ENCODE measurements at regions not wholly inside any gene's neighbourhood (a gene's known extent, or its start where the extent isn't known, plus 50 kb on each side); places are given as distances from the start of the nearest gene placed in this dataset.
"Not testable (repeated sequence)": the region's sequence is repeated elsewhere in the genome, so short reads cannot be mapped to it uniquely, and the experiment has no call there.

DNA sequence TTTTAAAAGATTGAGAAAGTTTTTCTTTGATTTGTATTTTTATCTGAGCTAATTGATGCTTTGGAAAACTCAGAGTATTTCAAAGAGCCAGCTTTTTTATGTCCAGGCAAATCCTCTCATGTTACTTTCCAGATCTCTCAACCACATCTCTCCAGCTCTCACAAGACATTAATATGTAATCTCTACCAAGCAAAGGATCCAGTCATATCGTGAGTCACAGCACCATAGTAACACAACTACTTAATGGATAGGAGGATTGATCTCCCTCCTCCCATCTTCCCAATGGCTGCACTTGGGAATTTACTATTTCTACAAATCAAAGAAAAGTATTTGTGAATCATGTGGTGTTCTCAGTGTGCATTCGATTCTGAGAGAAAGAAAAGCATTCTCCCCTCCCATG, 63.3 kb downstream of the POU4F1 start:
- no peak for DNase-seq (ENCODE audit: low read depth, low spot score)

DNA sequence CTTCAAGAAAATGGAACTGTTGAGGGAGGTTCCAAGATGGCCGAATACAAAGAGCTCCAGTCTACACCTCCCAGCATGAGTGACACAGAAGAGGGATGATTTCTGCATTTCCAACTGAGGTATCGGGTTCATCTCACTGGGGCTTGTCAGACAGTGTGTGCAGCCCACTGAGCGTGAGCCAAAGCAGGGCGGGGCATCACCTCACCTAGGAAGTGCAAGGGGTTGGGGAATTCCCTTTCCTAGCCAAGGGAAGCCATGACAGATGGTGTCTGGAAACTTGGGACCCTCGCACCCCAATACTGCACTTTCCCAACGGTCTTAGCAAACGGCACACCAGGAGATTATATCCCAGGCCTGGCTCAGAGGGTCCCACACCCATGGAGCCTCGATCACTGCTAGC, 77.3 kb downstream of the POU4F1 start:
- DNase-seq (ENCODE audit: low read depth, low spot score) = not testable (repeated sequence)

DNA sequence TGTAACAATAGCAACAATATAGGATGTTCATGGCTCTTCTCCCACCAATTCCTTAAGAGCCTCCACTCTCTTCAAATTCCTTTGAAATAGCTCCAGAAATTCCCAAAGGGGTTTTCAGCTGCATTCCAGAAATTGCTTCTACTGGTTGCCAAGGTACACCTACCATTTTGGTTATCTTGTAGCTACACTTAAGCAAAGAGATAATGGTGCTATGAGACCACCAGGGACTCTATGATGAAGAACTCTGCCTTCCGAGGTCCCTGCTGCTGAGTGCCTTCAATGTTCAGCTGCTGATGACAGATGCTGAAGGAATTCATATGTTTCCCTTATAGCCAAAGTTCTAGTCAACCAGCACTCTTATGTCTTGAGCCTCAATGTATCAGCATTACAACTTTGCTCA, 78.4 kb downstream of the POU4F1 start:
- no peak for DNase-seq (ENCODE audit: low read depth, low spot score)

DNA sequence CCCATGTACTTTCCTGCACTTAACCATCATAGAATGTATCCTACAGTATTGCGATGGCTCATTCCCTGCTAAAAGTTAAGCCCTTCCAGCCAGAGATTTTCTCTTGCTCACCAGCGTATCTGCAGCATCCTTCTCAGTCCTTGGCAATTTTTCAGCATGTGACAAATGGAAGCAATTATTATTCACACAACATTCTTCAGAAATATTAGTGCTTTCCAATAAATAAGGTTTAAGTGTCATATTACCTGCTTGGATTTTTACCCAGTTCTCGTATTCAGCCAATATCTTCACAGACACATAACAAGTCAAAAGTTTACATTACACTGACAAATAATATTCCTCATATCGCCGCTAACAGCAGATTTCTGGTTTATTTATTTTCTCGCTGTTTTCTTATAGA, 82.3 kb downstream of the POU4F1 start:
- DNase-seq (ENCODE audit: low read depth, low spot score) = no peak

DNA sequence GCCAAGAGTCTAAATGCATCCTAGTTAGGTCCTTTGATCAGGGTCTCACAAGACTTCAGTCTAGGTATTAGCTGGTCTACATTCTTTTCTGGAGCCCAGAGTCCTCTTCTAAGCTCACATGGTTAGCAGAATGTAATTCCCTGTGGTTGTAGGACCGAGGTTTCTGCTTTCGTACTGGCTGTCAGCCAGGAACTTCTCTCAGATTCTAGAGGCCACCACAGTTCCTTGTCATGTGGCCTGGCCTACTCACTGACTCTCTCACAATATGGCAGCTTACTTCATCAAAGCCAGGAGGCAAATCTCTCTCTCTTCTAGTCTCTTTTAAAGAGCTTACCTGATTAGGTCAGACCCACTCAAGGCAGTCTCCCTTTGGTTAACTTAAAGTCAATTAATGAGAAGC, 82.9 kb downstream of the POU4F1 start:
- no peak for DNase-seq (ENCODE audit: low read depth, low spot score)

DNA sequence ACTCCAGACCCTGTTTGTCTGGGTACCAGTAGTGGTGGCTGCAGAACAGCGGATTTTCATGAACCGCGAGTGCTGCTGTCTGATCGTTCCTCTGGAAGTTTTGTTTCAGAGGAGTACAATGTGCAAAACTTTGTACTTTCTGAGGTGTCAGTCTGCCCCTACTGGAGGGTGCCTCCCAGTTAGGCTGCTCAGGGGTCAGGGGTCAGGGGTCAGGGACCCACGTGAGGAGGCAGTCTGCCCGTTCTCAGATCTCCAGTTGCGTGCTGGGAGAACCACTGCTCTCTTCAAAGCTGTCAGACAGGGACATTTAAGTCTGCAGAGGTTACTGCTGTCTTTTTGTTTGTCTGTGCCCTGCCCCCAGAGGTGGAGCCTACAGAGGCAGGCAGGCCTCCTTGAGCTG, 84.9 kb downstream of the POU4F1 start:
- DNase-seq (ENCODE audit: low read depth, low spot score) = not testable (repeated sequence)

DNA sequence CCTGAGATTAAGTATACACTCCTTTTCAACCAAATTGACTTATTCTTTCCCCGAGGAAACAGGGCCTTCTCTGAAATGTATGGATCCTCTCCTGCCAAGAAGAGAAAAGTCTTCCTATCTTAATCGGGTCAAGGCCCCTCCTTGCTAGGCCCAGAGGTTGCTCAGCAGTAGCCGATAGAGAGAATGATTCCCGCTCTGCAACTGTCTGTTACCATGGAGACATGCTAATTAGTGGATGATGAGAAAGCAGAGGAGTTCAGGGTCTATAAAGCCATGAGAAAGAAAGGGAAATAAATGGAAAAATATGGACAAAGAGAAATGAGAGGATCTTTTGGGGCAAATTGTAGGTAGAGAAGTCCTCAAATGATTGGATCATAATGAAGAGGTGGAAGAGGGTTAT, 103.5 kb downstream of the POU4F1 start:
- no peak for DNase-seq (ENCODE audit: low read depth, low spot score)

DNA sequence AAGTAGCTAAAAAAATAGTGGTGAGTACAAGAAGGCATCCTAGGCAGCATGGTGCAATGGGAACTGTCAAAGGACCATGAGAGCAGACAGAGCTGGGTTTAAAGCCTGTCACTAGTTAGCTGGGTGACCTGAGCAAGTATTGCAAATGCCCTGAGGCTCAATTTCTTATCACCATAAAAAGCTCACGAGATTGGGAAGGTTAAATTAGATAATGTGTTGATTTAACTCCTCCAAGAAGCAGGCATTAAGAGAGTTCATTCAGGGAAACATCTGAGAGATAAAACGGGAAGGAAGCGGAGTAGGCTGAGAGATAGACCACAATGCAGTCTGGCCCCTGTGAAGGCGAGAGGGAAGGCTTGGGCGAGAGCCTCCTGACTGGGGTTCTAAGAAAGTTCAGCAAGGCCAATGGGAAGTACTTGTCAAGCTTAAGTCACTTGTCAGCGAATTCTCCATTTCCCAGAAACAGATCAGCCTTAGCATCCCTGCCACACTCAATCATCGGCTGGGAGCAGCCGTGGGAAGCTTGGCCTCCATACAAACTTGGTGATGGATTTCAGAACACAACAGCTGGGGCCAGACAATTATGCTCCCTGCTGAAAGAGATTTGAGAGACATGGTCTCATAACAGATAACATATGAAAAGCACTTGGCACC, 105.5 kb downstream of the POU4F1 start:
- DNase-seq (ENCODE audit: low read depth, low spot score) = no peak

DNA sequence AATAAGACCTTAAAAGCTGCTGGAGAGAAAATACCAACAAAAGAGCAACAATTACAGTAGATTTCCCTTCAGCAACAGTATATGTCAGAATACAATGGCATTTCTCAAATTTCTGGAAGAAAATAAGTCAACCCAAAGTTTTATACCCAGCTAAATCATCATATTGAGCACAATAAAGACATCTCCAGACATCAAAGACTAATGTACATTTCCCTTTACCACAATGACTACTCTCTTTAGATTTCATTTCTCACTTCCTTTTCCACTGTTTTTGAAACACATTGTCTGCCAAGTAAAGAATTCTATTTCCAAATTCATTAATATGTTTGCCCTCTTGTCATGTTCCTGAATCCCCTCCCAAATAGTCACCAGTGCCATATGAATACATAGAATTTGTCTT, 111.4 kb downstream of the POU4F1 start:
- DNase-seq (ENCODE audit: low read depth, low spot score) = no peak

DNA sequence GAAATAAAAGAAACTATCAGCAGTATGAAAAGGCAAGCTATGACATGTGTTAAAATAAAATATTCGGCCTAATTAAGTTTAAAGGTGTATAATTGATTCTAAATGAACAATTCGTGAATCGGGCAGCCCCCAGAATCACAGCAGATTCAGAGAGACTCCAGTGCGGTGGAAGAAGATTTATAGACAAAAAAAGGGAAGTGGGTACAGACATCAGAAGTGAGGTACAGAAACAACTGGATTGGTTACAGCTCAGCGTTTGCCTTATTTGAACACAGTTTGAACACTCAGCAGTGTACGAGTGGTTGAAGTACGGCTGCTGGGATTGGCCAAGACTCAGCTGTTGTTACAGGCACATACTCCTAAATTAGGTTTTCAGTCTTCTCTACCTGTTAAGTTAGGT, 113.1 kb downstream of the POU4F1 start:
- DNase-seq (ENCODE audit: low read depth, low spot score) = not testable (repeated sequence)

DNA sequence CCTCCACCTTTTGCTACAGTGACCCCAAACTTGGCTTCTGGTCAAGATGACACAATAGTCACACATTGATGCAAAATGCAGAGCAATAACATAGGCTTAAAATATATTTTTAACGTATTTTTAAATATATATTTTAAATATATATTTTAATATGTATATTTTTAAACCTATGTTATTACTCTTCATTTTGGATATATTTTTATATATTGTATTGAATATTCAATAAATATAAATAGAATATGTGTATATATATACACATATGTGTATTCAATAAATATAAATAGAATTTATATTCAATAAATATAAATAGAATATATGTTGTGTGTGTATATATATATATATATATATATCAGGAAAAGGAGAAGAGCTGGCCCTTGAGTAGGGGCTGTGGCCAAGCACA, 115.6 kb downstream of the POU4F1 start:
- no peak for DNase-seq (ENCODE audit: low read depth, low spot score)

DNA sequence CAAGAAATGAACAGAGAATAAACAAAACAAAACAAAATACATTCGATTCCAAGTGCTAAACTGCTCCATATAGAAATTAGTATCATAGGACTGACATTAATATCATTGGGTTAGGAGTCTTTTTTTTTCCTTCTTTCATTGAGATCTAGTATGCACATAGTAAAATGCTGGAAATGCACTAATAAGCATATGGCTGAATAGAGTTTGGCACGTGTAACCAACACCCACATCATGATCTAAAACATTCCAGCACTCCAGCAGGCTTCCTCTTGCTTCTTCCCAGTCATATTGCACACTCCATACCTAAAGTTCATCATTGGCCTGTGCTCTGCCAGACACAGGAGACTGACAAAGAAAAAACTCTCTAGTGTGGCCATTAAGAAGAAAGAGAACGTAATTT, 117.5 kb downstream of the POU4F1 start:
- no peak for DNase-seq (ENCODE audit: low read depth, low spot score)

DNA sequence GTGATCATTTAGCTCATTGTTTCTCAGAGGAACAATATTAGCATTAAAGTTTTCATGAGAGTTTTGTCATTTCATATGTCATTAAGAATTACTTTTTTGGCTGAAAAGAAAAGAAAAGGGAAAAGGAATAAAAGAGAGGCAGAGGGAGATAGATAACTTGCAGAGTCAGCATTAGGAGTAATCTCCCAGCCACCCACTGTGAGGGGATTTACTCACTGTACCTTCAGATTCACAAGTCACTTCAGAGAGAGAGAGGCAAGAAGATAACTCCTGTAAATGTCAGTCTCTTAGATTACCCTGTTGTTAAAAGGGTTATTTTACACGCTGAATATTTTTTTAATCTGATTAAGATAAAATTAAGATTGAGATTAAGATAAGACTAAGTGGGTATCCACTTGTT, 125.2 kb downstream of the POU4F1 start:
- no peak for DNase-seq (ENCODE audit: low read depth, low spot score)

DNA sequence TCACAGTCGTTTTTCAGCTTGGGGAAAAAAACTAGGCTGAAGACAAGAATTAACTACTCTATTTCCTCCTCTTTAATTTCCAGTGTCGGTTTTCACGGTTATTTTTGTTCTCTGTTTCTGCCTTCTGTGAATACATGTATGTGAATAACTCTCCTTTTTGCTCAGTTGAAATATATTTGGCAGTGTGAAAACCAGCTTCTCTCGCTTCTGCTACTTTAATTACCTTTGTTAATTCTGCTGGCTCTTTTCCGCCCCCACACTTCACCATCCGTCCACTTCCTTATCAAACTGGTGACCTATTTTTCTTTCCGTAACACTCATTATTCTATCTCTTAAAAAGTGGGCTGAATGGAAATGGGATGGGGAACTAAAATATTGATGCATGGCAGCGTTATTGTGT, 126.4 kb downstream of the POU4F1 start:
- no peak for DNase-seq (ENCODE audit: low read depth, low spot score)

DNA sequence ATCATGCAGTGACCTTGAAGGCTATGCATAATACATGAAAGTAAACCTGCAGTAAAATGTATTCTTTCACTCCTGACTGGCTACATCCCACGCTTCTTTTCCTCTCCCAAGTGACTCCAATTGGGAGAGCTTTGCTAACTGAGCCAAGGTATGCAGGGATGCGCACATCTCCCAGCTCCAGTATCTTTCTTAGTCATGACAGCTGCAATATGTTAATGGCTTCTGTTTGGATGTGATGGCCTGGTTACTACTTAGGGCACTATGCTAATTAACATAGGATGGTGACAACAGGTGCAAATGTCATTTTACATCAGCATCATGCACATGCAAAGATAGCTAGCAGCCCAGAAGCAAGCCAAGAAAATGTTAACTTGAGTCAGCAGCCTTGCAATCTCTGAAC, 134.7 kb downstream of the POU4F1 start:
- DNase-seq (ENCODE audit: low read depth, low spot score) = no peak

DNA sequence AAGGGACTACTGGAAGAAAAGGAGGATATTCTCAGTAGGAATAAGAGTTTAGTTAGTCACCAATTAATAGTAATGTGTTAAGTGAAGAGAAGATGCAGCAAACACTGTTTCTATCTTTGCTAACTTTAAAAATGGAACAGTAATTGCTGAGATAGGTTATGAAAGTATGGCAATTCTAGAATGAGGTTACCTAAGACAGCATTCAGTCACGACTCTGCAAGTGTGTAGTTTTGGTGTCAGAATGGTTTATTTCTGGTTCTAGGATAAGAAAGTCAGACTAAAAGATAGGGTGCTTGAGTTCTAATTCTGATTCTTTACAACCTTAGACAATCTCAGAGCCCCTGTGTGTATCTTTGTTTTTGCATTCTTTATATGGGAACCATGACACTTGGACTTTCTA, 138.1 kb downstream of the POU4F1 start:
- DNase-seq (ENCODE audit: low read depth, low spot score) = no peak

DNA sequence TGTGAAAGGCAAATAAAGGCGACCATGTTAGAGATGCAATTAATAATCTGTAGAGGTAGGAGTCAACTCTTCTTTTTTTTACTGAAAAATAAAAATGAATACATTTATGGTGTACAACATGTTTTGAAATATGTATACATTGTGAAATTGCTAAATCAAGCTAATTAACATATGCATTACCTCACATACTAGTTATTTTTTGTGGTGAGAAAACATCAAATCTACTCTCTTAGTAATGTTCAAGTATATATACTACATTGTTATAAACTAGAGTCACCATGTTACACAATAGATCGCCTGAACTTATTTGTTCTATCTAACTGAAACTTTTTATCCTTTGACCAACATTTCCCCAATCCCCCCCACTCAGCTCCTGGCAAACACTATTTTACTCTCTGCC, 143.2 kb downstream of the POU4F1 start:
- no peak for DNase-seq (ENCODE audit: low read depth, low spot score)

DNA sequence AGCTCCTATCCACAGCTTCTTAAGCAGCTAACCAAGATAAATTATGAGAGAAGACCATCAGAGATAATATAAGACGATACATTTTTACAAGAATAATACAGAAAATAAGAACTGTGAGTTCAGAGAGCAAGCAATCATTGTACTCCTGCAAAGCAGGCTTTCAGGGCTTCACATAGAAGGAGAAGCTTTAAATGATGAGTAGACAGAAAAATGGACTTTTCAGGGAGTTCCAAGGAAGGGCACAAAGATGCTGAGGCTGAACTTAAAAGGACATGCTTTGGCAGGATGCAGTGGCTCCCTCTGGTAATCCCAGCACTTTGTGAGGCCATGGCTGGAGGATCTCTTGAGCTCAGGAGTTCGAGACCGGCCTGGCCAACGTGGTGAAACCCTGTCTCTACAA, 159.5 kb downstream of the POU4F1 start:
- no peak for DNase-seq (ENCODE audit: low read depth, low spot score)

DNA sequence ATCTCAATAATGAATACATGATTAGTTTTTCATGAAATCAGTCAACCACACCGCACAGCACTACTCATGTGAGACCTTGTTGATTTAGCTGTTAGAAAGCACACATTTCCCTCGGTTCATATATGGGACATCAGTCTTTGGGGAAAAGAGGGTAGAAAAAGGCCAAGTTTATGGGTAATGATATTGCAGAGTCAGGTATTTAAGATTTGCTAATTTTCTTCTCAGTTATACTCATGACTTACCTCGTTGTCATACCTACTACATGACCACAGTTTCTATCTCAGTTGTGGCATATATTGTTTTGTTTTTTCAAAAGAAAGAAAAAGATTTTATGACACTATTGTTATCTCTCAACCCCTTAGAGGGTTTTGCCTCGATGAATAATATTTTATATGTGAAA, 165.6 kb downstream of the POU4F1 start:
- DNase-seq (ENCODE audit: low read depth, low spot score) = no peak

DNA sequence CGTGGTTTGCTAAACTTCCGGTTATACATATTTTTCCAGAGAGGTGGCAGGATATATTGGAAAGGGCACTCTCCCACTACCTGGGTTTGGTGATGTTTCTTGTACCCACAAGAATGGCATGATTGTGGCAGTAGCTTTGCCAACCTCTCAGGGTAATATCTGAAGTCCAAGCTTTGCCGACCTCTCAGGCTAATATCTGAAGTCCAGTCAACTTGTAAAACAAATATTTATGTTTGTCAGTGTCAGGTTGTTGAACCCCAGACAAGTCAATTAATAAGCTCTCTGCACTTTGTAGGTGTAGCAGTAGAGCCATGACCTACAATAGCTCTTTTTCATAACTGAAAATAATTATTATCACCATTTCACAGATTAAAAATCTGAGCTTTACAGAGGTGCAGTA, 167.0 kb downstream of the POU4F1 start:
- no peak for DNase-seq (ENCODE audit: low read depth, low spot score)

DNA sequence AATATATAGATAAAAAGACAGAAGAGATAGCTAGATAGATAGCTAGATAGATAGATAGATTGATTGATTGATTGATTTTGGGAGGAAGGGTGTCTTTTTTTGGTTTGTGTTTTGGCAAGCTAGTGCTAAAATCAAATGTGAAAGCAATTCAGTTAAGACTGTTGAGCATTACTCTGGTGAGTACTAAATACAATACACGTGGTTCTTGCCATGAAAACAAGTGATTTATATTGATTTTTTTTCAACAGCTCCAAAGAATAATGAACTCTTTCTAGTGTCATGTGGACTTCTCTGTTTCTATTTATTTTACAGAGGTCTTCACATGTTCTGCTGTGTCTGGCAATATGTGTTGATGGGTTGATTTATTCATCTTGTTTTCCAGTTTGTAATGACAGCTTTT, 172.0 kb downstream of the POU4F1 start:
- no peak for DNase-seq (ENCODE audit: low read depth, low spot score)

DNA sequence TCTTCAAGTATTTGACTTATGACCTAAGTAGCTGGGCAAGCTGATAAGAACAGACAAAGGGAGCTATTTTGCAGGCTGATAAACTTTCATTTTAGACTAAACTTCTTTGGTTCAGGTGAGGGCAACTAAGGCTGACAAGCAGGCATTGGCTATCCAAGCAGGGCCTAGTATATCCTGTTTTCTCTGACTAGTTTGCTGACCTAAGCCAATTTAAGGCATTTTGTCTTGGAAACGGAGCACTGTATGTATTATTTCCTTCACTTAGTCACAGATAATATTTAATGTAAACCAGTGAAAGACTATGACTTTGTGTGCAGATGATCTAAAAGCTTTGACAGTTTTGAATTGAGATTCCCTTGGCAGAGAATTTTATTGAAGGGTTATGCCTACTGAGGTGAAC, 172.5 kb downstream of the POU4F1 start:
- DNase-seq (ENCODE audit: low read depth, low spot score) = no peak

DNA sequence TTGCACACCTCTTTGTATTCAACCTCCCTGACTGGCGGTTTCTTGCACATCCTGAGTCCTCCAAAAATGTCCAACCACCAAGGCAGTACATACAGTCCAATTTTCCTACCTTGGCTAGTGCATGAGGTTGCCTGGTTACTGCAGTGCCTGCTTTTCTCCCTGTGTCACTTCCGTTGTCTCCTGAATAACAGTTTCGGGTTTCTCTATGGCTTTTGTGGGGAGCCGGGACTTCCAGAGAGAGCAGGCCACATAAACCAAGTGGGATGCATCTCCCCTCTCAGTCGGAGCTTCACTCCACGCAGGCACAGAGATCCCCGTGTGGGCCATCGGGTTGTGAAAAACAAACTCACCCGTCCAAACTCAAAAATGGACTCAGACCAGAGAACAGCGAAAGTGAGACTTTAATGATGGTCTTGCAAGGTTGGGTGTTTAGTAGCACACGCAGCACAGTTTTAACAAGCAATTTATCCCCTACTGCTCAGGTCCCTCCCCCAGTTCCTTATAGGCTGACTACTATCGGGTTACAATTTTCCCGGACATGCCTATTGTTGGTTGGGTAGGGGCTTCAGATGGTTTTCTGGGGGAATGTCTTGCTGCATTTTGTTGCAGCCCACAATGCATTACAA, 173.1 kb downstream of the POU4F1 start:
- no peak for DNase-seq (ENCODE audit: low read depth, low spot score)

DNA sequence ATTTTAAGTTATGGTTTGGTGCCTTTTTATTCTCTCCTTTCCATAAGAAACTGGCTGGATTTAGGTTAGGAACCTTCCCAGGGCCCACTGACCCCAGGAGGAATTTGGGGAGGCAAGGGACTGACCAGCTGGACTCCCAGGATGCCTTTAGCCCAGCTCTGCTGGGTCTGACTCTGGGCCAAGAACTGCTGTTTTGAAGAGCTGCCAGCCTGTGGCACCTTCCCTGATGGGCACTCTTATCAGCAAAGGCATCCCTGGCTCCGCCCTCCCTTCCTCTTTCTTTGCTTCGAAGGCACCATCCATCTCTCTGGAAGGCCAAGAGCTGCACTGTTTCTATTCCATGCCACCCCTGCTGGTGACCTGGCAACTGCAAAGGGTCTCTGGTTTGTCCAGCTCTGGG, 174.7 kb downstream of the POU4F1 start:
- no peak for DNase-seq (ENCODE audit: low read depth, low spot score)
